Right lobe of liver (tissue), 4 donors: ENCODE measurements at regions not wholly inside any gene's neighbourhood (a gene's known extent, or its start where the extent isn't known, plus 50 kb on each side); places are given as distances from the start of the nearest gene placed in this dataset.

Experiments used
- POLR2A ChIP-seq: fragments of 450-650 bp; IDR thresholded peaks from one replicate; pipeline ENCODE4 v1.6.1; 2017; ENCODE audit warnings: antibody characterized with exemption, mild to moderate bottlenecking
- TF ChIP-seq, protein P1 (sequence below), 4 donors: fragments of 200-600 bp in 3 of 4; fragments of 450-650 bp in 1 of 4; IDR thresholded peaks; one replicate each; pipeline versions ENCODE4 v1.5.1 to v1.8.0; 2016 to 2022; ENCODE audit warnings: antibody characterized with exemption in 4 of 4, mild to moderate bottlenecking in 2 of 4
- donor health status: DM: no; HTN: no; CAD: no.
- donor health status: DM: no; HTN: no; CAD: no.
- donor health status: DM: no; HTN: yes; CAD: no.

DNA sequence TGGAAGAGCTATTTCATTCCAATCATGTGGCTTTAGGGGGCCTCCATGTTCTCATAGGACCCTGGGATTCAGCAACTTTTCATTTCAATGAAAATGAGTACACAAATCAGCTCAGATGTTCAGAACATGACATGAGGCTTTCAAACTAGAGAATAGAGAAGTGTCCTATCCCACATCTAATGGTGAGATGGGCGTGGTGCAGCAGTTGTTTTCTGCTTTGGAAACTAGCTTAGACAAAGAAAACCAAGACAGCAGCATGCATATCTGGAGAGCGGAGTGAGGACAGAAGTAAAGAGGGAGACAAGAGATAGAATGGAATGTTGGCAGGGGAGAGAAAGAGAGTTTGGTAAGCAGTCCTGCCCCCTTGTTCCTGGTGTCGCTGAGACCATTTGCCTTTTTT, 1009.1 kb upstream of the IGFBP7 start:
- TF ChIP-seq, protein P1, sequence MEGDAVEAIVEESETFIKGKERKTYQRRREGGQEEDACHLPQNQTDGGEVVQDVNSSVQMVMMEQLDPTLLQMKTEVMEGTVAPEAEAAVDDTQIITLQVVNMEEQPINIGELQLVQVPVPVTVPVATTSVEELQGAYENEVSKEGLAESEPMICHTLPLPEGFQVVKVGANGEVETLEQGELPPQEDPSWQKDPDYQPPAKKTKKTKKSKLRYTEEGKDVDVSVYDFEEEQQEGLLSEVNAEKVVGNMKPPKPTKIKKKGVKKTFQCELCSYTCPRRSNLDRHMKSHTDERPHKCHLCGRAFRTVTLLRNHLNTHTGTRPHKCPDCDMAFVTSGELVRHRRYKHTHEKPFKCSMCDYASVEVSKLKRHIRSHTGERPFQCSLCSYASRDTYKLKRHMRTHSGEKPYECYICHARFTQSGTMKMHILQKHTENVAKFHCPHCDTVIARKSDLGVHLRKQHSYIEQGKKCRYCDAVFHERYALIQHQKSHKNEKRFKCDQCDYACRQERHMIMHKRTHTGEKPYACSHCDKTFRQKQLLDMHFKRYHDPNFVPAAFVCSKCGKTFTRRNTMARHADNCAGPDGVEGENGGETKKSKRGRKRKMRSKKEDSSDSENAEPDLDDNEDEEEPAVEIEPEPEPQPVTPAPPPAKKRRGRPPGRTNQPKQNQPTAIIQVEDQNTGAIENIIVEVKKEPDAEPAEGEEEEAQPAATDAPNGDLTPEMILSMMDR (IDR thresholded peaks at IDR 0.05), result no peak
- TF ChIP-seq POLR2A, result no peak
